ENCODE measurements at regions not wholly inside any gene's neighbourhood (a gene's known extent, or its start where the extent isn't known, plus 50 kb on each side); places are given as distances from the start of the nearest gene placed in this dataset.

DNA sequence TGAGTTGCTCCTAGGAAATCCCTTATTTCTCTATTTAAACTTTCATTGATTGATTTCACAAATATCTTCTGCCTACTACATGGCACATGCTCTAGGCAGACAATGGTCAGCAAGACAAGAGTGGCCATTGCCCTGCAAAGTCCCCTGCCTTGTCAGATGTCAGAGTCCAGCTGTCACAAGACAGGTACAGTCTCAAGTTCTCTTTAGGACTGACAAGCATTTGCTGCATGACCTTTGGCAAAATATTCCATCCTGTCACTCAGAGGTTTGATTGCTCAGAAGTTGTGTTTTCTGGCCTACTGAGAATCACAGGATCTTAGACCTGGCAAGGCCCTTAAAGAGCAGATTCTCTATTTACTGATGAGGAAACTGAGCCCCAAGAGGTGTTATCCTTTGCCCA is 322.3 kb upstream of the NFE2L3 start:
- Histone ChIP-seq H3K9me3 (no peaks in the 10 kb centered on the region), H3K27me3 (no peaks in the 10 kb centered on the region), H3K27ac (no peak overlapping the region), H3K36me3 (no peaks in the 10 kb centered on the region), H3K4me3 (no peak overlapping the region), H3K4me1 (no peaks in the 10 kb centered on the region)
- intact Hi-C loops (cut with DNase I), result no loop called here
- TF ChIP-seq, protein P1, sequence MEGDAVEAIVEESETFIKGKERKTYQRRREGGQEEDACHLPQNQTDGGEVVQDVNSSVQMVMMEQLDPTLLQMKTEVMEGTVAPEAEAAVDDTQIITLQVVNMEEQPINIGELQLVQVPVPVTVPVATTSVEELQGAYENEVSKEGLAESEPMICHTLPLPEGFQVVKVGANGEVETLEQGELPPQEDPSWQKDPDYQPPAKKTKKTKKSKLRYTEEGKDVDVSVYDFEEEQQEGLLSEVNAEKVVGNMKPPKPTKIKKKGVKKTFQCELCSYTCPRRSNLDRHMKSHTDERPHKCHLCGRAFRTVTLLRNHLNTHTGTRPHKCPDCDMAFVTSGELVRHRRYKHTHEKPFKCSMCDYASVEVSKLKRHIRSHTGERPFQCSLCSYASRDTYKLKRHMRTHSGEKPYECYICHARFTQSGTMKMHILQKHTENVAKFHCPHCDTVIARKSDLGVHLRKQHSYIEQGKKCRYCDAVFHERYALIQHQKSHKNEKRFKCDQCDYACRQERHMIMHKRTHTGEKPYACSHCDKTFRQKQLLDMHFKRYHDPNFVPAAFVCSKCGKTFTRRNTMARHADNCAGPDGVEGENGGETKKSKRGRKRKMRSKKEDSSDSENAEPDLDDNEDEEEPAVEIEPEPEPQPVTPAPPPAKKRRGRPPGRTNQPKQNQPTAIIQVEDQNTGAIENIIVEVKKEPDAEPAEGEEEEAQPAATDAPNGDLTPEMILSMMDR (IDR thresholded peaks at IDR 0.05), result no peak
- TF ChIP-seq POLR2A (IDR thresholded peaks at IDR 0.05), result no peak
- no peak for DNase-seq

DNA sequence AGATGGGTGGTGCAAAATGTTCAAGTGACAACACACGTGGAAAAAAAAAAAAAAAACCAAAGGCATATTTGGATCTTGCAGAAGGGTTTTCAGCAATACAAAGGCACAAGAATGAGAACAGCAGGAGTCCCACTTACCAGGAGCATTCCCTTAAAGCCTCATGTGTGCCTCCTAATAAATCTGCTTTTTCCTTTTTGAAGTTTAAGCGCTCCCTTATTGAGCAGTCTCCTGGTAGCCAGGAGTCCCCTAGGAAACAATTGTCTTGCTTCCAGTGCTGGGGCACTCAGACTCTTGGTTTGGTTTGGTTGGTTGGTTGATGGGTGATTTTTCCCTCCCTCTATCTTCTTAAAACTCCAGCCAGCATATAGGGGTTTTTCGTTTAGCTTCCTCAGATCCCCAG is 321.8 kb upstream of the NFE2L3 start:
- 60 to 73% methylated on average over 3 of the region's 3 CpGs for WGBS, 2 donors
- Histone ChIP-seq H3K36me3 (no peaks in the 10 kb centered on the region), H3K4me3 (no peak overlapping the region), H3K4me1 (no peaks in the 10 kb centered on the region), H3K27ac (no peak overlapping the region), H3K9me3 (no peaks in the 10 kb centered on the region), H3K27me3 (no peaks in the 10 kb centered on the region)
- intact Hi-C loops (cut with DNase I), result no loop called here
- no peak for DNase-seq
- TF ChIP-seq POLR2A (IDR thresholded peaks at IDR 0.05), result no peak
- TF ChIP-seq, protein P1 (IDR thresholded peaks at IDR 0.05), result no peak

DNA sequence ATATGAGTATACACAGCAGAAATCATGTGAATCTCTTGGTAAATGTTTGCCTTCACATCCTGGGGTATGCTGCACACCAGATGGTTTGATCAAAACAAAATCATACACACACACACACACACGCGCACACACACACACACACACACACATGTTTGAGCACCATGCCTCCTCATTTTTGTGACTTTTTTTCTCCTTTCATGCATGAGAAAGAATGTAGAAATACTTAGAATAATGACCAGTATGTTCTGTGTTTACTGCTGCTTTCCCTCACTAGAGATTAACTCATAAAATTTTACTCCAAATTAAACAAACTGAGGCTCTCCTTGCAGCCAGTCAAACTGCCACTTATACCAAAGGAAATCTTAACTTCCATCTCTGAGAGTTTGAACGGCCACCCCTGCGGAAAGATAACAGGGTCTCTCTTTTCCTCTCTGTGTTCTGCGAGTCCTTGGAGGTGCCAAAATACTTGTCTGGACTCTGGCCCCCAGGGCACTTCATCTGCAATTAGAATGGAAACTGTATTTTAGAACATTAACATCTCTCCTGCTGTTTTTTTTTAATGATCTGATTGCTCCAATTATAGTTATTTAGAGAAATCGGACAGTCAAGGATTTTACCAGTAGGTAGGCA is 320.8 kb upstream of the NFE2L3 start:
- no peaks in the 10 kb centered on the region for H3K9me3 ChIP-seq
- 75 to 79% methylated on average over 6 of the region's 6 CpGs for WGBS, 2 donors
- no peak for TF ChIP-seq POLR2A (IDR thresholded peaks at IDR 0.05)
- TF ChIP-seq, protein P1 (IDR thresholded peaks at IDR 0.05), result no peak
- H3K4me3 ChIP-seq, result no peak overlapping the region
- no peaks in the 10 kb centered on the region for H3K4me1 ChIP-seq
- H3K27me3 ChIP-seq, result no peaks in the 10 kb centered on the region
- intact Hi-C loops (cut with DNase I), result no loop called here
- H3K27ac ChIP-seq, result no peak overlapping the region
- no peaks in the 10 kb centered on the region for H3K36me3 ChIP-seq
- no peak for DNase-seq

DNA sequence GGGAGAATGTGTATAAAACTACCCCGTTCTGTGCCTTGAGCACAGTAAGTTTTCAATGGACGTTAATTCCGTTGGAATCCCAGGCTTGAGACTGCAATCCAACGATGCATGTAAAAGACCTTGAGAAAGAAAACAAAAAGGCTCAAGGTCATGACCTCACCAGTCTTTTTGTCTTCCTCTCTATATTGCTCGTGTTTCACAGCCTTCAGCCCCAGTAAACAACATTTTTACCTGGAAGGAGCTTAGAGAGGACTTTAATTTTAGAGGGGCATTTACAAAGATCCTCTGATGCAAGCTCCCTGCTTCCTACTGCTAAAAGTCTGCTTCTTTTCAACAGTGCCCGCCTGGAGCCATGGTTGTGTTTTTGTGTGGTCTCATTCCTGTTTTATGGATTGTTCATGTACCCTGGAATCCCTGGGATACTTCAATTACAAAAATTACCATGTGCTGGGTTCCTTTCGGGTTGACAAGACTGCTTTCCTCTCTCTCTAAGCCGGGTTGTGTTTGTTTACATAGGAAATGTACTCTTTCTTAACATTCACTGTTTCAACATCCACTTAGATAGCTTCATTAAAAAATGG is 320.1 kb upstream of the NFE2L3 start:
- DNase-seq, result no peak
- intact Hi-C loops (cut with DNase I), result no loop called here
- Histone ChIP-seq H3K9me3 (no peaks in the 10 kb centered on the region), H3K4me1 (no peaks in the 10 kb centered on the region), H3K27ac (no peak overlapping the region), H3K27me3 (no peaks in the 10 kb centered on the region), H3K36me3 (no peaks in the 10 kb centered on the region), H3K4me3 (no peak overlapping the region)
- TF ChIP-seq, protein P1 (IDR thresholded peaks at IDR 0.05), result no peak
- TF ChIP-seq POLR2A (IDR thresholded peaks at IDR 0.05), result no peak
- WGBS, 2 donors, result 44 to 63% methylated on average over 8 of the region's 8 CpGs

DNA sequence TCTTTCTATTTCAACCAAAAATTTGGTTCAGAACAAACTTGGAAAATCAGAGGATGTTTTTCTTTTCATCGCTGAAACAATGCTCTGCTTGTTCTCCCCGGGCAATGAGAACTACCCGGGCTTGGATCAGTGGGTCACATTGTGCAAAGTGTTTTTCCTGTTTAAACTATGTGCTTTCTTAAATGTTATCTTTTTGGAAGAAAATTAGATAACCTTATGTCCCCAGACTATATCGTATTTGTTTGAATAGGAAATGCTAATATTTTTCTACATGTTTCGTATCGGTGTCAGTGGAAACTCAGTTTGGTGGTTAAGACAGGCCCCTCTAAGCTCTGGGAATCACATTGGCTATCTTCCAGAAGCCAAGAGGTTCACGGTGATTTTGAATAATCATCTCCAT is 319.5 kb upstream of the NFE2L3 start:
- TF ChIP-seq POLR2A (IDR thresholded peaks at IDR 0.05), result no peak
- TF ChIP-seq, protein P1 (IDR thresholded peaks at IDR 0.05), result no peak
- Histone ChIP-seq H3K4me1 (no peaks in the 10 kb centered on the region), H3K27me3 (no peaks in the 10 kb centered on the region), H3K27ac (no peak overlapping the region), H3K9me3 (no peaks in the 10 kb centered on the region), H3K4me3 (no peak overlapping the region), H3K36me3 (no peaks in the 10 kb centered on the region)
- intact Hi-C loops (cut with DNase I), result no loop called here
- 75 to 78% methylated on average over 7 of the region's 7 CpGs for WGBS, 2 donors
- DNase-seq, result no peak
